SHP77 treated with DMSO at 0.1 percent for 48 hours (cell line): ENCODE measurements at regions not wholly inside any gene's neighbourhood (a gene's known extent, or its start where the extent isn't known, plus 50 kb on each side); places are given as distances from the start of the nearest gene placed in this dataset.

Experiments
- DNase-seq: peaks from one replicate; lab custom pipeline; 2025; lab: John Stamatoyannopoulos, UW

DNA sequence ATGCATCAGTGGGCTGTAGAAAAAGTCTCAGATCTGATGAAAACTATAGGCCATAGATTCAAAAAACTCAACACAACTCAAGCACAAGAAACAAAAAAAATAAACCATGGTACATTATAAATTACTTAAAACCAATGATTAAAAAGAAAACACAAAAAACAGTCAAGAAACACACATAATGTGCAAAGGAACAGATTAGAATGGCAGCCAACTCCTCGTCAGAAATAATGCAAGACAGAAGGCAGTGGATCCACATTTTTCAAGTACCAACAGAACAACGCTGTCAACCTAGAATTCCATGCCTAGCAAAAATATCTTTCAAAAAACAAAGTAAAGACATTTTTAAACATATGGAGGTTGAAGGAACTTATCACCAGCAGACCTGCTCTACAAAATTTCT, 69.7 kb downstream of the PSMB1 start:
- no peak for DNase-seq

DNA sequence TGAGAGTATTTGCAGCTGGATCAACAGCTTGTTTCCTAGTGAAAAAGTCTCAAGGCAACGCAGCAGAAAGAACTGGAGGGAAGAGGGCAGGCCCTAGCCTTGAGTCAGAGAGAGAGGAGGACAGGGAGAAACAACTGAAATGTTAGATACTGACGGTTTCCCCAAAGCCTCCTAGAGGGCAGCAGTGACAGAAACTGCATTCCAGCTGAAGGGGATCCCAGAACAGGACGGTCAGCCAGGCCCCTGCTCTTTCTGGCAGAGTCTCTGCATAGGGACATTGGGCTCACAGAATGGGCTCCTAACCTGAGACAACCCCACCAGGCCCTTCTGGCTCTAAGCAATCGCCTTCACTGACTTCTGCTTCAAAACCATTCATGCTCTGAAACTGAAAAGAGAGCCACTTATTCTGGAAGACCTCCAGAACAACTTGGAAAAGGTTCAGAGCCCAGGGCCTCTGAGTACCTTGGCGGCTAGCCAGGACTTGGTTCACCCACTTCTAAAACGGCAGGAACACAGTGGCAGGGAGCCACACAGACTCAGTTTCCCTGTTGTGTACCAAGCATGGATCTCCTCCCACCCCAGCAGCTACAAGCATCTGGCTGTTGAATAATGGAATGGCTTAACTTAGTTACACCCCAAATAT, 72.9 kb downstream of the PSMB1 start:
- no peak for DNase-seq

DNA sequence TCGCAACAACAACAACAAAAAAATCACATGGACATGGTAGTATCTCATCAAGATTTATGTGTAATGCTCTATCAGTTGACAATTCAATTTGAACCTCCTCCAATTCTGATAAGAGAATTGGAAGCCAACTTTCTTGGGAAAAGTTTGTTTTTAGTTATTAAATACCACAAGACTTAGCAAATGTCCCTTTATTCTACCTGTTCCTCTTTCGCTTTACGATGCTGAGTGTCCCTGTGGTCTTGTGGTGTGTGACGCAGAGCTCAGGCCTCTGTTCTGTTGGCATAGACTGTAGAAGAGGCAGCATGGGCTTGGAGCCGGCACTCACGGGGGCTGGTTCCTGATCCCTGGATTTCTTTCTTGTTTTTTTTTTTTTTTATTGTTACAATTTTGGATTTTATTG, 76.7 kb downstream of the PSMB1 start:
- DNase-seq, result no peak

DNA sequence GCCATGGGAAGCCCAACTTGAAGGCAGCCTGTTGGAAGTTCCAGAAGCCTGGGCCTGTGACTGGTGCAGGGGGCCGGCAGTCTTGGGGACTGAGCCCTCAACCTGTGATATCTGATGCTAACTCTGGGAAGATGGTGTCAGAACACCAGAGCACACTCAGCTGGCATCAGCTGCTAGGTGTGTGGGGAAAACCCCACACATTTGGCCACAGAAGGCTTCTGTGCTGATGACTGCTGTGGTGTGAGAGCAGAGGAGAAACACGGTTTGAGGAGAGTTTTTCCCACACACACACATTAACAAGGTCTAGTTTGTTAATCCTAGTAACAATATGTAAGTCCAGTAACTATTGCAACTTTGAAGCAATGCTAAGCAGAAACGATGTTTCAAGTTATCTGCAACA, 78.0 kb downstream of the PSMB1 start:
- DNase-seq, result no peak

DNA sequence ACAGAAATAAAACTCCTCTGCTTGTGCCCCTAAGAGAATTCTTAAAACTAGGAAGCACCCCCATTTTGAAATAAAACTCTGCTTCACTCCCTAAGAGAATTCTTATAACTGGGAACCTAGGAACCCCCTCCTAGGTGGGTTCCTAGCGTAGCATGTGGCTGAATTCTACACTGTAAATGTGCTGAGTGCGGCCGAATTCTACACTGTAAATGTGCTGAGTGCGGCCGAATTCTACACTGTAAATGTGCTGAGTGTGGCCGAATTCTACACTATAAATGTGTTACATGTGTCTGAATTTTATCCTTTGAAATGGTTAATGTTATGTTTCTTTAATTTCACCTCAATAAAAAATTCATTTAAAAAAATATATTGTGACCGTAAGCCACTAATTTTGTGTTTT, 79.3 kb downstream of the PSMB1 start:
- no peak for DNase-seq

DNA sequence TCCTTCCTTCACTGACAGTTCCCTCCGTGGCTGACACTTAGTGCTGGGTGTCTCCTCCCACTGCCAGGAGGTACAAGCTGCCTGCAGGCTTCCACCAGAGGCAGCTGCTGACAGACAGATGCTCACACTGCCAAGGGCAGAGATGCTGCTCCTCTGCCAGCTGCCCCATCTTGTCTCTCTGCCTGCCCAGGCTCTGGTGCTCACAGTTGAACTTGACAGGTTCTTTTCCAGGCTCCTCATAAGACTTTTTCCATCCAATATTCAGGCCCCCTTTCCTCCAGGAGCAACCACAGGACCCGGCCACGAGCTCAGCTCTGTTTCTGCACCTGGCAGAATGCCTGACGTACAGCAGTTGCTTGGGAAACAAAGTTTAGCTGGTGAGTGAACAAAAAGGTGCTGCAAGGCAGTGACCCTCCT, 79.8 kb downstream of the PSMB1 start:
- peak; percentile 48 for DNase-seq

DNA sequence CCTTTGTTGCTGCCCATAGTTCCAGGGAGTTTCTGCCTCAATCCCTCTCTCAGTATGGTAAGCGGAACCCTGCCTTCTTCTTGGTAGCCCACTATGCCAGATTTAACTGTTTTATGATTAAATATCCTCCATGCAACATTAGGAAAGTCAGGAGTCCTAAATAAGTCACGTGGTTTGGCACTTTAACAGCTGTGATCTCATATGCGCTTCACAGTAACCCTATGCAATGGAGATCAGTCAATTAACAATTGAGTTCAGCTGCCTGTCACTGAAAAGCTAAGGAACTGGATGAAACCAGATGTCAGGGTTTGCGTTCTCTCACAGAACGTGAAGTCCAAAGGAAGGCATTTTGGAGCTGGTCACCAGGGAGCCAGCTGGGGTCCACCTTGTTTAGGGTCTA, 81.6 kb downstream of the PSMB1 start:
- DNase-seq, result no peak

DNA sequence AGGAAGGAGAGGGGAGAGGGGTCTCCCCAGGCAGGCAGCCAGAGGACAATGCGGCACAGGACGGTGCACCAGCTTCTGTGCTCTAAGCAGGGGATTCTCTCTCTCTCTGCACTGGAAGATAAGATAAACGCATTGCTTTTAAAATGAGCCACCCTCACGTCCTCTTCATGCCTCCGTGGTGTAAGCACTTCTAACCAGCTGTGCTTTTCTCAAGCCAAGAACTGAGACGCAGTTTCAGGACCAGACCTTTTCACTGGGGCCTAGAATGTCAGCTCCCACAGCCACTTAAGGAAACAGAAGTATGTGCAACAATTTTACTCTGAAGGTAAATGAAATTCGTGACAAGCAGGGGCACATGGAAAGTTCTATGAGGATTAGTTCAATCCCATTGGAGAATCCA, 82.4 kb downstream of the PSMB1 start:
- no peak for DNase-seq

DNA sequence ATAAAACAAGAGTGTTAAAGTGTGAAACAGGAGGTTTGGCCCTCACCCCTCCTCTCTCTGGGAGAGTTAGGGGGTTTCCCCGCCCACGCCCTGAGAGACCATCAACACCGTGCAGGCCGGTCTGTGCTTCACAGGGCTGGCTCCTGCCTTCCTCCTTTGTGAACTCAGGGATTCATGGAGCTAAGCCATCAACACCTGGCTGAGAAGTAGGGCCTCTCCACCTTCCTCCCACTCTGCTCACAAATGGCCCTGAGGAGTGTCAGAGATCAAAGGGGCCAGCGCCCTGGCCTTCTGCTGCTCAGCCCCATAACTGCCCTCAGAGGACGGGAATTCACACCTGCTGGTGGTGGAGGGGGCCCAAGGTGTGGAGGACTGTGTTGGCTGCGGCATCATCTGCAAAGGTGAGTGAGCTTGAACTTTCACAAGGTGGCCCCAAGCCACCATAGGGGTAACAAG, 88.6 kb downstream of the PSMB1 start:
- DNase-seq, result no peak

DNA sequence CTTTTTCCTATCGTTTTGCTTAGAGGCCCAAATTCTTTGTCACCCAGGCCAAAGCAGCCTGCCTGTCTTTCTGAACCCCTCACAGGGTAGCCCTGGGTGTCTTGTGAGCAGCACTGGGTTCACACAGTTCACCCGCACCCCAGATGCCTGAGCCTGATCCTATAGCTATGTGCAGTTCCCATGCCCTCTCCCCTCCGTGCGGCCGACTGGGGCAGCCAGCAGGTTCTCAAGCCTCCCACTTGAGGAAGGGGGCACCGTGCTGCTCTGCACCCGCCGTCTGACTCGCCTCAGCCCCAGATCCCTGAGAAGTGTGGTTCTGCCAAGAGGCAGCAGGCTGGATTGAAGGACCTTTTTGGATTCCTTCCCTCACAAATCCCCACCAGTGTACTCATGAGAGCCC, 89.0 kb downstream of the PSMB1 start:
- no peak for DNase-seq

DNA sequence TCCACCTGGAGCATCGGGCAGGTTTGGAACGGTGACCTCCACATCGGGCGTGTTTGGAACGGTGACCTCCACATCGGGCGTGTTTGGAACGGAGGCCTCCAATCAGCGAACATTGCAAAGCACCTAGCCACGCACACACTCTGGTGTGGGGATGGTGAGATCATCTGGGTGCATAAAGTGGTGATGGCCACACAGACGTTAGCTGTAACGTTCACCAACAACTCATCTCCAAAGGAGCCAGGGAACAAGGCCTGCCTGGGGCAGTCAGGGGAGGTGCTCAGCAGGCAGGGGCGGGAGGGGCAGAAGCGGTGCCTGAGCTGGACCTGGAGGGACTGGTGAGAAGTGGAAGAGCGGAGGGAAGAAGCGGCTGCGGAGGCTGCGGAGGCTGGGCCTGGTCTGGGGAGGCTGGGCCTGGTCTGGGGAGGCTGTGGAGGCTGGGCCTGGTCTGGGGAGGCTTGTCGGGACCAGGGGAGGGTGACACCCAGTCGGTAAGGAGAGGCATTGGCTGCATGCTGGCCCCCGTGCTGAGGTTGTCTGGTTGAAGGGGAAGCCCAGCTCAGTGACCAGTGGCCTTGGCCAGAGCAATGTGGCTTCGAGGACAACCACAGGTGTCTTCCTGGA, 89.9 kb downstream of the PSMB1 start:
- DNase-seq, result no peak

DNA sequence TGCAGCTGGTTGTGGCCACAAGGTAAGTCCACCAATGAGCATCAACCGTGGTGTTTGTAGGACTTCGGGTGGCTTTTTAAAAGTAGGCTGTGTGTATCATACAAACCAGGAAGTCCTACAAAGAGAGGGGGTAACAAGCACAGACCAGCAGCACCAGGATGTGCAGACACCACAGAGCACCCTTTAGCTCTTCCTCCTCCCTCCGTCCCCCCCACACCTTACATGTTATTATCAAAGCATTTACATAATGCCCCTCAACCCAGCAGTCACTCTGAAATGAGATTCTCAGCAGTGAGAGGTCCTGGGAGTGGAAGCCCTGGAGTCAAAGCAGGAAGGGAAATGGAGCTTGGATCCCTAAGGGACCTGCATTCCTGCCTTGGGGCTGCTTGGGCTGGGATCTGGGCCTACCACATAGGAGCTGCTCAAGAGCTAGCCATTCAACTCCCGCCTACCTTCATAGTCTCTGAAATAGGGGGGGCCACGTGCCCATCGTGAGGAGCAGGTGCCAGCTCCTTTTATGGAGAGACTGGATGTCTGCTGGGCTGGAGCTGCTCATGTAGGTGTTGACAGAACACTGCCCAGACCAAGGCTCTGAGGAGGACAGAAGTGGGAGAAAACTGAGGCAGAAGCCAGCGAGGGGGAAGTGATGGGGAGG, 90.6 kb downstream of the PSMB1 start:
- DNase-seq, result no peak

DNA sequence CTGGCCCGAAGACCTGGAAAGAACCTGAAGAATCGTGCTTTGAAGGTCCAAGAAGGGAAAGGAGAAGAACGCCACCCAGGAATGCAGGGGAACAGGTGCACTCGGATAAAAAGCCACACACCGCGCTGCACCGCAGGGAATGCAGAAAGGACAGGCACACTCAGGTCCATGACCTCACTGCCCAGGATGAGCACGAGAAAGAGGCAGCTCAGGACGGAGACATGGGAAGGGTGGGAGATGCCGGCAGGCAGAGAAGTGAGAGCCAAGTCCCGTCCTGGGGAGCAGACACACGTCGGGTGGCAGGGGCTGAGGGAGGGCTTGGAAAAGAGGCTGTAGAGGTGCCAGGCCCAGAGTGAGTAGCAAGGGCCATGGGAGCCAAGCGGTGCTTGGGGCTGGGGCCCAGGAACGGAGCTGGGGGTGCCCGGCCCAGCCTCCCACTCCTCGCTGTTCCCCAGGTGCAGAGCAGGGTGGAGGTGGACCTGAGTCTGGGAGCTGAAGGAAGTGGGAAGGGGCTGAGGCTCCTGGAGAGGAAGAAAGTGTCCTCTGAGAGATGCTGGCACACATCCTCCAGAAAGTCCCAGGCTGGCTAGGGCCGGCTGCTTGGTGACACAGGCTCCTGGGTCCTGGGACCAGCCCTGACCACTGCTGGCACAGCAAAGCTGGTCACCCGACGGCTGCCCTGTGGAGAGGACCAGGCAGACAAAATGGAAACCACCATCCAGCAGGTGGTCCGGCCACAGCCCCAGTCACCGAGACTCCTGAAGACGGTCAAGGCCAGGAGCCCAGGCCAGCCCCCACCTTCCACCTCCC, 91.3 kb downstream of the PSMB1 start:
- no peak for DNase-seq

DNA sequence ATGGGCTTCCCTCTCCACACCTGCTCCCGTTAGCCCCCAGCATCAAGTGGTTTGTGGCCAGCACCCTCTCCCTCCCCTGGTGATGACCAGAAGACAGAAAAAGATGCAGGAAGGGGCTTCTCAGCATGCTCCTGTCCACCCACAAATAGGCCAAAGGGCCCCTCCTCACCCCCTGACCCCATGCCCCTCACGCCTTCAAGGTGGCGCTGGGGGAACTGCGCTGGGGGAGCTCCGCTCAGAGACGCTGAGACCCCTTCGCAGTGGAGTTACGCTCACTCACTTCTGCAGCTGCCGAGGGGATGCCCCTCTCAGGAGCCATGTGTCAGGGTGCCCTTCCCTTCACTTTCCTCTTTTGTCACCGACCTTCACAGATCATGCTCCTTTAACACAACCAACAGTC, 92.0 kb downstream of the PSMB1 start:
- no peak for DNase-seq

DNA sequence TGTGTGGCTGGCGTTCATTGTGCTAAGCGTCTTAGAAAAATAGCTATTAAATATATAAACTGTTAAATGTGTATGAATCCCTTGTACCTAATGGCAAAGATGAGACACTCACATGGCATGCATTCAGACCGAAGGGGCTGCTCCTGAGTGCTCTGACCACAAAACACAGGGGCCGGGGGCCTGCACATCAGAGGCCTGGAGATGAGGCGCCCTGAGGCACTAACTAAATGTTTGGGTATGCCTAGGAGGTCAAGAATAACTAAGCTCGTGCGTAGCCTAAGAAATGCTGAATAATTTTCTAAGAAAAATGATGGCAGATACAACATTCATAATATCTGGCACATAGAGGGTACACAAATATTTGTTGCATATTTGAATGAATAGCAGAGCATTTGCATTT, 92.5 kb downstream of the PSMB1 start:
- DNase-seq, result no peak

DNA sequence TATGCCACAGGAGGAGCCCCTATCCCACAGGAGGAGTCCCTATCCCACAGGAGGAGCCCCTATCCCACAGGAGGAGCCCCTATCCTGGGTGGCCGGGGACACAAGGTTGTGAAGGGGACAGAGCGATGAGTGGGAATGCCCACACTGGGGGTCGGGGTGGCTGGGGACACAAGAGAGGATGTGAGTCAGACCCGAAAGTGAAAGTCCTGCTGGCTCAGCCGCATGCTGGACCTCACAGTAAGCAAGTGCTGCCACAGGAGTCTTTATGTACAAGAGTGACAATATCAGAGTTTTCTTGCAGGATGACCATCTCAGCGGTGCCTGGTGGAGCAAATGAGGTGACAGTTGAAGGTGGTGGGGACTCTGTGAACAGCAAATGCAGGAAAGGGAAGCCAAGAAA, 93.7 kb downstream of the PSMB1 start:
- no peak for DNase-seq

DNA sequence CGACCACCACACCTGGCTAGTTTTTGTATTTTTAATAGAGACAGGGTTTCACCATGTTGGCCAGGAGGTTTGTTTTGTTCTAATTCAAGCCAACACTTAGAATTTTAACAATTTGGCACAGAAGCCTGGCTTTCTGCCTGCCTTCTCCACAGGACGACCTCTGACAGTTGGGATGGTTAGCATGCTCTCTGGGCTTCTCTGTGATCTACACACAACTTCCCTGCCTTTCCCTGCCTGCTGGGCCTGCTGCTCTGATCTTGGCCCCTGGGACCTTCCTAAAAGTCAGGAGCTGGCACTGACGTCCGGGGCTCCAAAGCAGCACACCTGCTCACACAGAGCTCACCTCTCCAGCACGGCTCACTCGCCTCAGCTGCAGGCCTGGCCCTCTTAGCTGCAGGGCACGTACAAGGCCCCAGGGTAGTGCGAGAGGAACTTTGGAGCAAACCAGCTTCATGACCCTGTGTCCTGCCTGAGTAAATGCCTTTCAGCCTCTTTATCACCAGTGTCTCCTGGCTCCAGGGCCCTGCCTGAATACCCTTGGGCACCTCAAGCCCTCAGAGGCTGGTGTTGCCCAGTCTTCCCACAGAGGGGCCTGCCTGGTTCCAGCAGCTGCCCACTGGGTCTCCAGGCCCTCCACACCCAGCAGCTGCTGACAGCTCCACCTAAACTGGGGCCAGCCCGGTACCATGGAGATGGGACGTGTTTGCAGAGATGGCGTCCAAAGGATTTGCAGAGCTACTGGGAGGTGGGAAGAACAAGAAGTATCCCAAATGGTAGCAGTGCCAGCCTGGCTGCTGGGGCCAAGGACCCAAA, 96.0 kb downstream of the PSMB1 start:
- no peak for DNase-seq
